ENCODE measurements at regions not wholly inside any gene's neighbourhood (a gene's known extent, or its start where the extent isn't known, plus 50 kb on each side); places are given as distances from the start of the nearest gene placed in this dataset.
"Not testable (repeated sequence)": the region's sequence is repeated elsewhere in the genome, so short reads cannot be mapped to it uniquely, and the experiment has no call there.

GRCh38 chr14:28936601-28937000, 170.0 kb downstream of the FOXG1 start:
- no peak for DNase-seq
- in situ Hi-C loops (cut with MboI; ENCODE audit: low pct_unique_long_range_greater_than_20kb, low sequenced_read_pairs) = no loop called here

DNA sequence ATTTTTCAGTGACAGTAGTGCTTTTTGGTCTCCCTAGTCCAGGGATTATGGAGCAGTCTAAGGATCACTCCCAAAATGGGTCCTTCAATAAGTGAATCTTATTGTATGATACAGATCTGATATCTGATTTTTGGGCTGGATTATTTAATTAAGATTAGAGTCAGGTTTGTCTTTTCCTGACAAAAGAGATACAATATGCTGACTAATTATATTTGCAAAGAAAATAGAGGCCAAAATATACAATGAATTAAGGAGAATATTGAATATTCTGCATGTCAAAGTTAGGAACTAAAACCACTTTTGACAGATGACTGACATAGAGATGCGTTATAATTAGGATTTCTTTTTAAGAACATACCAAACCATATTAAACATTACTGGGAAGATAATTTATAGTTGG, 175.2 kb downstream of the FOXG1 start:
- no peak for DNase-seq
- in situ Hi-C loops (cut with MboI; ENCODE audit: low pct_unique_long_range_greater_than_20kb, low sequenced_read_pairs) = no loop called here

DNA sequence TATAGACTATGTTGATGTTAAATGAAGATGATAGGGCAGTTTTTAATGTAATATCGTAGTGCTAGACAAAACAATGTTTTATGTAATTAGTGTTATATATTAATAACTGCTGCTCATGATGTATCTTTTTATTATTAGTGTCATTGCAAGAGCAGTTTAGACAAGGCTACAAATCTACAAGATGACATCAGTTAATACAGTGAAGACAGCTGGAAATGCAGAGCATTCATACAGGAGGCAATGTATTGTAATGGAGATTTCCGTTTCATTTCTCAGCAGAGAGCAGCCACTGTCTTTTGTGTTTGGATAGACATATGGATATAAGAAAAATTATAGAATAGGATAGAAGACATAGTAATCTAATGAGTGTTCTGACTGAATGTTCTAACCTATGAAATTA, 178.0 kb downstream of the FOXG1 start:
- in situ Hi-C loops (cut with MboI; ENCODE audit: low pct_unique_long_range_greater_than_20kb, low sequenced_read_pairs) = no loop called here
- DNase-seq = no peak

- in situ Hi-C loops (cut with MboI; ENCODE audit: low pct_unique_long_range_greater_than_20kb, low sequenced_read_pairs) = no loop called here
- no peak for DNase-seq
Observed at GRCh38 chr14:28946267-28946666, 179.7 kb downstream of the FOXG1 start.

DNA sequence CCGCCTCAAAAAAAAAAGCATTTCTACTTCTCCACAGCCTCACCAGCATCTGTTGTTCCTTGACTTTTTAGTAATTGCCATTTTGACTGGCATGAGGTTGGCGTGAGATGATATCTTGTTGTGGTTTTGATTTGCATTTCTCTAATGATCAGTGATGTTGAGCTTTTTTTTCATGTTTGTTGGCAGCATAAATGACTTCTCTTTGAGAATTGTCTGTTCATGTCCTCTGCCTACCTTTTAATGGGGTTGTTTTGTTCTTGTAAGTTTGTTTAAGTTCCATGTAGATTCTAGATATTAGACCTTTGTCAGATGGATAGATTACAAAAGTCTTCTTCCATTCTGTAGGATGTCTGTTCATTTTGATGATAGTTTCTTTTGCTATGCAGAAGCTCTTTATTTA, 182.9 kb downstream of the FOXG1 start:
- in situ Hi-C loops (cut with MboI; ENCODE audit: low pct_unique_long_range_greater_than_20kb, low sequenced_read_pairs) = no loop called here
- DNase-seq = no peak

DNA sequence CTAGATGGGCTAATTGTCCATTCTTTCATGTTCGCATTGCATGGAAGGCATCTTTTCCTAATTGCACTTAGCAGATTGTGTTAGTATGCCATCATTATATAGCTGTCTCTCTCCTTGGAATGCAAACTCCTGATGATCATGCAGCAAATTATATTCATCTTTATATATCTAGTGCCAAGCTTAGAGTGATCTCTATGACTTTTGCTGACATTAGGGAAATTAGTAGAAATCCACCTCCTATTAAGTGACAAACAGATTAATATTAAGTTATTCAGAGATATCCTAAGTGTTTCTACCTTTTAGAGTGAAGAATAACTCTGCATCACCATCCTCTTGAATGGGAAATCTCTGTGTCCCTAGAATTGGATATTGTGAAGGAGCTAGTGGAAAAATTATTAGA, 185.6 kb downstream of the FOXG1 start:
- DNase-seq = no peak
- in situ Hi-C loops (cut with MboI; ENCODE audit: low pct_unique_long_range_greater_than_20kb, low sequenced_read_pairs) = no loop called here

- in situ Hi-C loops (cut with MboI; ENCODE audit: low pct_unique_long_range_greater_than_20kb, low sequenced_read_pairs) = no loop called here
- DNase-seq = no peak
Observed at GRCh38 chr14:28952666-28953065, 186.1 kb downstream of the FOXG1 start.

GRCh38 chr14:28953973-28954372, 187.4 kb downstream of the FOXG1 start:
- in situ Hi-C loops (cut with MboI; ENCODE audit: low pct_unique_long_range_greater_than_20kb, low sequenced_read_pairs) = no loop called here

DNA sequence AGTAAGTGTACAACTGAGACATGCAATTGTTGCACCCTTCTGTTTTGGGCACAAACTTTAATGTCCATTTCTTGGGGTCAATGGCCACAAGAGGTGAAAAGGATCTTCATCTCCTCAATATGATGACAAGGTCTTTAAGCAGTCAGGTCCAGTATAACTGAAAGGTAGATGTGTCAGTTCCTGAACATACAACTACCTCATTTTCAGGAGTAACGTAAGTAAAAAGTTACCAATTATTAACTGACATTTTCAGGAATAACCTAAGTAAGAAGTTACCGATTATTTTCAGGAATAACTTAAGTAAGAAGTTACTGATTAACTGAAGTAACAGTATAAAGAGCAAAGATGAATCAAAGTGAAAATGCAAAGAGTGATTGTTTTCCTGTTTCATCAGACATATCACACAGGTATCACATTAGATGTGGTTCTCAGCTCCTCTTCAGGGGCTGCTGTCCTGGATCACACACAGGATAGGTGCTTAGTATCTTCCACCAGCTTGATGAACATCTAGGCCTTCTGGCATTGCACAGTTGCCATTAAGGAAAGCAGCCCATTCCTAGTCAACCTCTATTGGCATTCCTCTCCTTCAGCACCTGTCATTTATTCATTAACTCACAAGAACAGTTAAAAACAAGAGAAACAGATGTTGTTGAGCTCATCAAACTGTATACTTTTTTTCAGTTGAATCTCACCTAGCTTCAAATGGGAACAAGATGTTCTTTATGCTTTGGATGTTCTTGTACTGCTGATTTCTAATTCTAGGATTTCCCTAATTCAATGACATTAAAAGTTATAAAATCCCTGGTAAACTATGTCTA, 200.0 kb downstream of the FOXG1 start:
- in situ Hi-C loops (cut with MboI; ENCODE audit: low pct_unique_long_range_greater_than_20kb, low sequenced_read_pairs) = no loop called here
- DNase-seq = no peak

More at GRCh38 chr14:28953973-28954372, 187.4 kb downstream of the FOXG1 start:
- DNase-seq = no peak

DNA sequence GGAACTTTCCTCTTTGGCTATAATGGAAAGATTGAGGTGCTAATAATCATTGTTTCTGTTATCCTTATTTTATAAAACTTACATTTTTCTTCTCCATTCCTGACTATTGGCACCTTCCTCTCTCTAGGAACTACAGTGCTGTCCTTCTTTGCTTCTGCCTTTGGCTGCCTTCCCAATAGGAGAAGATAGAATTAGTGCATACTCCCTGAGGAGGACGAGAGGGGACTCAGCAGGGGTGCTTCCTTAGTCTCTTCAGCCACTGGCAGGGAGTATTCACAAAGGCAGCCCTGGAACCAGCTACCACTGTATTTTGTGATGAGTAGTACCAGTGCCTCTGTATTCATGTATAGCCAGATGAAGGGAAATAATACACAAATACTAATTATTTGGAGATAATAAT, 208.5 kb downstream of the FOXG1 start:
- DNase-seq = no peak
- in situ Hi-C loops (cut with MboI; ENCODE audit: low pct_unique_long_range_greater_than_20kb, low sequenced_read_pairs) = no loop called here

DNA sequence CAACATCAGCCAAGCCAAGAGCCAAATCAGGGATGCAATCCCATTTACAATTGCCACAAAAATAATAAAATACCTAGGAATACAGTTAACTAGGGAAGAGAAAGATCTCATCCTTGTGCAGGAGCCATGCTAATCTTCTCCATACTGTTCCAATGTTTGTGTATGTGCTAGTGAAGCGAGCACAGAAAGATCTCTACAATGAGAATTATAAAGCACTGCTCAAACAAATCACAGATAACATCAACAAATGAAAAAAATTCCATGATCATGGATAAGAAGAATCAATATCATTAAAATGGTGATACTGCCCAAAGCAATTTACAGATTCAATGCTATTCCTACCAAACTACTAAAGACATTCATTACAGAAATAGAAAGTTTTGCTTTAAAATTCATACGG, 215.6 kb downstream of the FOXG1 start:
- in situ Hi-C loops (cut with MboI; ENCODE audit: low pct_unique_long_range_greater_than_20kb, low sequenced_read_pairs) = no loop called here
- DNase-seq = no peak

GRCh38 chr14:28983279-28983678, 216.7 kb downstream of the FOXG1 start:
- in situ Hi-C loops (cut with MboI; ENCODE audit: low pct_unique_long_range_greater_than_20kb, low sequenced_read_pairs) = no loop called here

GRCh38 chr14:28987516-28987915, 220.9 kb downstream of the FOXG1 start:
- DNase-seq = no peak
- in situ Hi-C loops (cut with MboI; ENCODE audit: low pct_unique_long_range_greater_than_20kb, low sequenced_read_pairs) = no loop called here

More at GRCh38 chr14:28983279-28983678, 216.7 kb downstream of the FOXG1 start:
- no peak for DNase-seq

GRCh38 chr14:28997196-28997595, 230.6 kb downstream of the FOXG1 start:
- in situ Hi-C loops (cut with MboI; ENCODE audit: low pct_unique_long_range_greater_than_20kb, low sequenced_read_pairs); DNase-seq: not testable (repeated sequence)

- in situ Hi-C loops (cut with MboI; ENCODE audit: low pct_unique_long_range_greater_than_20kb, low sequenced_read_pairs) = no loop called here
- DNase-seq = no peak
Observed at GRCh38 chr14:28999656-29000055, 233.1 kb downstream of the FOXG1 start.

GRCh38 chr14:29005647-29006046, 239.1 kb downstream of the FOXG1 start:
- in situ Hi-C loops (cut with MboI; ENCODE audit: low pct_unique_long_range_greater_than_20kb, low sequenced_read_pairs) = no loop called here
- no peak for DNase-seq

DNA sequence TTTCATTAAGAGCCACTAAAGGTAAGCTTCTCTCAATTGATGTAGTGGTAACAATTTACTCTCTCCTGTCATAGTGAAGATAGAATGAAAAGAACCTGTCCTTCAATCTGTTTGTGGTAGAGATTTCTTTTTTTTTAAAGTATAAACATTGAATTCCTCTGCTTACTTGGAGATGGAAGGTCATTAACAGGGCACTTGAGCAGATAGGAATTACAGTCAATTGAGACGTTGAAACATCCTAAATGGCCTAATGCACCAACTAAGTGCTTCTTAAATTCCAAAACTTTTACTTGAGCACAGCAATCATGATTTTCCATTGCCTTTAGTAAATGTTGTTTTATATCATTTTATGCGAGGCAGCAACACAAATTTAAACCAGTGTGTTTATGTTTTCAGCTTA, 241.4 kb downstream of the FOXG1 start:
- in situ Hi-C loops (cut with MboI; ENCODE audit: low pct_unique_long_range_greater_than_20kb, low sequenced_read_pairs) = no loop called here
- no peak for DNase-seq

DNA sequence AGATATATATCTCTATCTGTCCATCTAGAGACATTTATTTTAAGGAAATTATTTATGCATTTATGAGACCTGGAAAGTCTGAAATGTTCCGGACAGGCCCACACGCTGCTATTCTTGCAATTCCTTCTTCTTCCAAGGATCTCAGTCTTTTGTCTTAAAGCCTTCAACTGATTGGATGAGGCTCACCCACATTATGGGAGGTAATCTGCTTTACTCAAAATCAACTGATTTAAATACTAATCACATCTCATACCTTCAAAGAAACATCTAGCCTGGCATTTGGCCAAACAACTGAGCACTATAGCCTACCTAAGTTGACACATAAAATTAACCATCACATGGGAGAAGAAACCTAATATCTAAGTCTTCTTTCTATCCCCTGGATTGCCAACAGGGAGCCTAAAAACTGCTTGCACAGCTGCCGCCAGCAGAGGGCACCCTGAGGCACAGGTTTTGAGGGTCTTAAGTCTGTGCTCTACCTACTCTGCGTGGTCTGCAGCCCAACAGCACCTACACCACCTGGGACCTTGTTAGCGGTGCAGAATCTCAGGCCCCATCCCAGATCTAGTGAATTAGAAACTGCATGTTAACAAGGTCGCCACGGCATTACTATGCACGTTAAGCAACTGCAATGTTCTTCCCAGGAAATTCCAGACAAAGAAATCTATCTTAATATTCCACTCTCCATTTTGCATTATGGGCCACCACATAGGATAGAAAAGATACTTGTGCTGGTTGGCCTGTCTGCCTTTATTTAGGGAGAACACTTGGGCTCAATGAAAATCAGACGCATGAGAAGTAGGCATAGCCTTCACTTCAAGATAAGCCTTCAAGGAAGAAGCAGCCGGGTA, 249.7 kb downstream of the FOXG1 start:
- in situ Hi-C loops (cut with MboI; ENCODE audit: low pct_unique_long_range_greater_than_20kb, low sequenced_read_pairs) = no loop called here
- DNase-seq = peak; percentile 35

- DNase-seq; in situ Hi-C loops (cut with MboI; ENCODE audit: low pct_unique_long_range_greater_than_20kb, low sequenced_read_pairs): not testable (repeated sequence)
Observed at GRCh38 chr14:29023505-29023904, 256.9 kb downstream of the FOXG1 start.

- in situ Hi-C loops (cut with MboI; ENCODE audit: low pct_unique_long_range_greater_than_20kb, low sequenced_read_pairs); DNase-seq: not testable (repeated sequence)
Observed at GRCh38 chr14:29027441-29027840, 260.9 kb downstream of the FOXG1 start.
